ENCODE measurements at regions not wholly inside any gene's neighbourhood (a gene's known extent, or its start where the extent isn't known, plus 50 kb on each side); places are given as distances from the start of the nearest gene placed in this dataset.

- WGBS (ENCODE audit: insufficient coverage), result no CpG with 5 or more reads among the region's 4 CpGs
- Histone ChIP-seq H3K27me3 (ENCODE audit: control insufficient read depth, insufficient read depth, low read length) (no peaks in the 10 kb centered on the region), H3K27ac (ENCODE audit: low read length) (no peak overlapping the region)
Observed at GRCh38 chr4:127558088-127558487, 74.7 kb upstream of the INTU start.

GRCh38 chr4:127558489-127559407, 74.0 kb upstream of the INTU start:
- H3K27ac ChIP-seq (ENCODE audit: low read length), result no peak overlapping the region
- H3K4me3 ChIP-seq (ENCODE audit: low read length), result no peak overlapping the region

More at GRCh38 chr4:127558088-127558487, 74.7 kb upstream of the INTU start:
- Histone ChIP-seq H3K9me3 (replicated peaks; ENCODE audit: control insufficient read depth, low read depth, low read length) (no peaks in the 10 kb centered on the region), H3K4me1 (ENCODE audit: control insufficient read depth, insufficient read depth, low read length) (no peaks in the 10 kb centered on the region), H3K36me3 (ENCODE audit: control insufficient read depth, insufficient read depth, low read length) (no peaks in the 10 kb centered on the region), H3K4me3 (ENCODE audit: low read length) (no peak overlapping the region)
- no peak for DNase-seq

GRCh38 chr4:127559981-127560380, 72.8 kb upstream of the INTU start:
- no peak overlapping the region for H3K4me3 ChIP-seq (ENCODE audit: low read length)

More at GRCh38 chr4:127558489-127559407, 74.0 kb upstream of the INTU start:
- Histone ChIP-seq H3K36me3 (ENCODE audit: control insufficient read depth, insufficient read depth, low read length) (no peaks in the 10 kb centered on the region), H3K9me3 (replicated peaks; ENCODE audit: control insufficient read depth, low read depth, low read length) (no peaks in the 10 kb centered on the region), H3K4me1 (ENCODE audit: control insufficient read depth, insufficient read depth, low read length) (no peaks in the 10 kb centered on the region), H3K27me3 (ENCODE audit: control insufficient read depth, insufficient read depth, low read length) (no peaks in the 10 kb centered on the region)
- WGBS (ENCODE audit: insufficient coverage), result 91% methylated on average over 3 of the region's 4 CpGs
- no peak for DNase-seq

GRCh38 chr4:127560755-127561154, 72.0 kb upstream of the INTU start:
- no CpG with 5 or more reads among the region's 3 CpGs for WGBS (ENCODE audit: insufficient coverage)
- DNase-seq, result no peak
- Histone ChIP-seq H3K27me3 (ENCODE audit: control insufficient read depth, insufficient read depth, low read length) (no peaks in the 10 kb centered on the region), H3K27ac (ENCODE audit: low read length) (no peak overlapping the region), H3K4me3 (ENCODE audit: low read length) (no peak overlapping the region), H3K9me3 (replicated peaks; ENCODE audit: control insufficient read depth, low read depth, low read length) (no peaks in the 10 kb centered on the region), H3K4me1 (ENCODE audit: control insufficient read depth, insufficient read depth, low read length) (no peaks in the 10 kb centered on the region), H3K36me3 (ENCODE audit: control insufficient read depth, insufficient read depth, low read length) (no peaks in the 10 kb centered on the region)

More at GRCh38 chr4:127559981-127560380, 72.8 kb upstream of the INTU start:
- Histone ChIP-seq H3K4me1 (ENCODE audit: control insufficient read depth, insufficient read depth, low read length) (no peaks in the 10 kb centered on the region), H3K36me3 (ENCODE audit: control insufficient read depth, insufficient read depth, low read length) (no peaks in the 10 kb centered on the region), H3K27me3 (ENCODE audit: control insufficient read depth, insufficient read depth, low read length) (no peaks in the 10 kb centered on the region), H3K27ac (ENCODE audit: low read length) (no peak overlapping the region), H3K9me3 (replicated peaks; ENCODE audit: control insufficient read depth, low read depth, low read length) (no peaks in the 10 kb centered on the region)
- WGBS (ENCODE audit: insufficient coverage), result 92% methylated on average over 7 of the region's 7 CpGs
- DNase-seq, result no peak

- no peaks in the 10 kb centered on the region for H3K36me3 ChIP-seq (ENCODE audit: control insufficient read depth, insufficient read depth, low read length)
- 79% methylated on average over 1 of the region's 2 CpGs for WGBS (ENCODE audit: insufficient coverage)
- DNase-seq, result no peak
- no peaks in the 10 kb centered on the region for H3K9me3 ChIP-seq (replicated peaks; ENCODE audit: control insufficient read depth, low read depth, low read length)
- H3K27ac ChIP-seq (ENCODE audit: low read length), result no peak overlapping the region
- H3K4me1 ChIP-seq (ENCODE audit: control insufficient read depth, insufficient read depth, low read length), result no peaks in the 10 kb centered on the region
- H3K4me3 ChIP-seq (ENCODE audit: low read length), result no peak overlapping the region
- H3K27me3 ChIP-seq (ENCODE audit: control insufficient read depth, insufficient read depth, low read length), result no peaks in the 10 kb centered on the region
Observed at GRCh38 chr4:127574643-127575042, 58.1 kb upstream of the INTU start.

GRCh38 chr4:127575888-127576287, 56.9 kb upstream of the INTU start:
- no peaks in the 10 kb centered on the region for H3K36me3 ChIP-seq (ENCODE audit: control insufficient read depth, insufficient read depth, low read length)
- no peaks in the 10 kb centered on the region for H3K9me3 ChIP-seq (replicated peaks; ENCODE audit: control insufficient read depth, low read depth, low read length)
- no peaks in the 10 kb centered on the region for H3K4me1 ChIP-seq (ENCODE audit: control insufficient read depth, insufficient read depth, low read length)
- H3K27ac ChIP-seq (ENCODE audit: low read length), result no peak overlapping the region
- no CpG with 5 or more reads among the region's 2 CpGs for WGBS (ENCODE audit: insufficient coverage)
- H3K27me3 ChIP-seq (ENCODE audit: control insufficient read depth, insufficient read depth, low read length), result no peaks in the 10 kb centered on the region
- peak; percentile 46 for DNase-seq
- no peak overlapping the region for H3K4me3 ChIP-seq (ENCODE audit: low read length)

GRCh38 chr4:127578491-127578890, 54.3 kb upstream of the INTU start:
- no peaks in the 10 kb centered on the region for H3K36me3 ChIP-seq (ENCODE audit: control insufficient read depth, insufficient read depth, low read length)
- peak; percentile 56 for DNase-seq
- no peak overlapping the region for H3K4me3 ChIP-seq (ENCODE audit: low read length)
- no peaks in the 10 kb centered on the region for H3K27me3 ChIP-seq (ENCODE audit: control insufficient read depth, insufficient read depth, low read length)
- H3K4me1 ChIP-seq (ENCODE audit: control insufficient read depth, insufficient read depth, low read length), result no peaks in the 10 kb centered on the region
- no peak overlapping the region for H3K27ac ChIP-seq (ENCODE audit: low read length)
- WGBS (ENCODE audit: insufficient coverage), result no CpG with 5 or more reads among the region's 3 CpGs
- H3K9me3 ChIP-seq (replicated peaks; ENCODE audit: control insufficient read depth, low read depth, low read length), result no peaks in the 10 kb centered on the region

GRCh38 chr4:127578967-127579366, 53.8 kb upstream of the INTU start:
- WGBS (ENCODE audit: insufficient coverage), result 76% methylated on average over 2 of the region's 7 CpGs
- H3K36me3 ChIP-seq (ENCODE audit: control insufficient read depth, insufficient read depth, low read length), result no peaks in the 10 kb centered on the region
- H3K9me3 ChIP-seq (replicated peaks; ENCODE audit: control insufficient read depth, low read depth, low read length), result no peaks in the 10 kb centered on the region
- no peak overlapping the region for H3K27ac ChIP-seq (ENCODE audit: low read length)
- H3K27me3 ChIP-seq (ENCODE audit: control insufficient read depth, insufficient read depth, low read length), result no peaks in the 10 kb centered on the region
- H3K4me3 ChIP-seq (ENCODE audit: low read length), result no peak overlapping the region
- DNase-seq, result no peak
- no peaks in the 10 kb centered on the region for H3K4me1 ChIP-seq (ENCODE audit: control insufficient read depth, insufficient read depth, low read length)

- H3K4me1 ChIP-seq (ENCODE audit: control insufficient read depth, insufficient read depth, low read length), result no peaks in the 10 kb centered on the region
- no peaks in the 10 kb centered on the region for H3K9me3 ChIP-seq (replicated peaks; ENCODE audit: control insufficient read depth, low read depth, low read length)
- no peaks in the 10 kb centered on the region for H3K27me3 ChIP-seq (ENCODE audit: control insufficient read depth, insufficient read depth, low read length)
- H3K4me3 ChIP-seq (ENCODE audit: low read length), result no peak overlapping the region
- H3K27ac ChIP-seq (ENCODE audit: low read length), result no peak overlapping the region
- H3K36me3 ChIP-seq (ENCODE audit: control insufficient read depth, insufficient read depth, low read length), result no peaks in the 10 kb centered on the region
- 96% methylated on average over 12 of the region's 12 CpGs for WGBS (ENCODE audit: insufficient coverage)
- DNase-seq, result no peak
Observed at GRCh38 chr4:127579821-127580220, 52.9 kb upstream of the INTU start.

GRCh38 chr4:127580300-127580699, 52.5 kb upstream of the INTU start:
- no peaks in the 10 kb centered on the region for H3K27me3 ChIP-seq (ENCODE audit: control insufficient read depth, insufficient read depth, low read length)
- no peak overlapping the region for H3K27ac ChIP-seq (ENCODE audit: low read length)
- 100% methylated on average over 3 of the region's 4 CpGs for WGBS (ENCODE audit: insufficient coverage)
- DNase-seq, result no peak
- H3K4me1 ChIP-seq (ENCODE audit: control insufficient read depth, insufficient read depth, low read length), result no peaks in the 10 kb centered on the region
- no peaks in the 10 kb centered on the region for H3K36me3 ChIP-seq (ENCODE audit: control insufficient read depth, insufficient read depth, low read length)
- no peaks in the 10 kb centered on the region for H3K9me3 ChIP-seq (replicated peaks; ENCODE audit: control insufficient read depth, low read depth, low read length)
- H3K4me3 ChIP-seq (ENCODE audit: low read length), result no peak overlapping the region
